ENCODE measurements at regions not wholly inside any gene's neighbourhood (a gene's known extent, or its start where the extent isn't known, plus 50 kb on each side); places are given as distances from the start of the nearest gene placed in this dataset.
"Not testable (repeated sequence)": the region's sequence is repeated elsewhere in the genome, so short reads cannot be mapped to it uniquely, and the experiment has no call there.

DNA sequence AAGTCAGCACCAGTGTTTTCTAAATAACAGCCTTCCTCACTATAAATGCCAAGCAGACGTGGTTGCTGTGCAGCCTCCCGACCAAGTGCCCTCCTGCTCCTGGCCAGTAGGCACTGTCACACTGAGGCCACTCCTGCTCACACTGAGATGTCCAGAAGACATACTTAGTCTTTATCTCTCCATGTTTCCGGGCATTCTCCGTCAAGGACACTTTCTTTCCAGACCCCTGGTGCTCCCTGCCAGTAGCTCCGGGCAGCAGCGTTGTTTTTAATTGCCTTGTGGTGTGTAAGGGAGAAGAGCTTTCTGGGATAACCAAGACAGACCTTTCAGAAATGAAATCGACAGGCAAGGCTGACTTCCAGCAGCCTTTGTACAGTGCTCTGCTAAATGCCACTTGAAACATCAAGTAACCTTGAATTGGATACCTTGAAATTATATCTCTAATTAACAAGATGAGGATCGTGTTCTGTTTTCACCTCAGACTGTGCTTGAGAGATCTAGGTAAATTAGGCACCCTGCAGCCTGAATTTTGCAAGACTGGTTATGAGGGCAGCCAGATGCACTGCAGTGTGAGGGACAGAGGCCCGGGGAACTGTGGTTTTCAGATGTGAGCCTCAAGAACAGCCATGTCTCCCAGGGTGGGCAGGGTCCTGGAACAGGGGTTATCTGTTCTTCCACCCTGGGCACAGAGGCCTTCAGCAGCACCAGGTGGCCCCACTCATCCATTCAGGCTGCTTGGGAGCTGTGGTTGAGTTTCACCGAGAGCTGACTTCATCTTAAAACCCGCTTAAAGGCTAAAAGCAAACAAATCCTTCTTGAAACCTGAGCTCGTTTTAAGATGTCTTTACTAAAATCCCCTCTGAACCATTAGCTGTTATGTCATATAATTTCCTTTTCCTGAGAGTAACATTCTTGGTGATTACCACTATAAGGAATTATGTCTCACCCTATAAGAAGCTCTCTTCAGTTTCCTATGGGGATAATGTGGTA is 105.5 kb upstream of the IL12A start:
- peak overlapping the region; percentile 54 for H3K27ac ChIP-seq
- H3K27me3 ChIP-seq (ENCODE audit: low read depth) = no peaks in the 10 kb centered on the region
- TF ChIP-seq, protein P1, sequence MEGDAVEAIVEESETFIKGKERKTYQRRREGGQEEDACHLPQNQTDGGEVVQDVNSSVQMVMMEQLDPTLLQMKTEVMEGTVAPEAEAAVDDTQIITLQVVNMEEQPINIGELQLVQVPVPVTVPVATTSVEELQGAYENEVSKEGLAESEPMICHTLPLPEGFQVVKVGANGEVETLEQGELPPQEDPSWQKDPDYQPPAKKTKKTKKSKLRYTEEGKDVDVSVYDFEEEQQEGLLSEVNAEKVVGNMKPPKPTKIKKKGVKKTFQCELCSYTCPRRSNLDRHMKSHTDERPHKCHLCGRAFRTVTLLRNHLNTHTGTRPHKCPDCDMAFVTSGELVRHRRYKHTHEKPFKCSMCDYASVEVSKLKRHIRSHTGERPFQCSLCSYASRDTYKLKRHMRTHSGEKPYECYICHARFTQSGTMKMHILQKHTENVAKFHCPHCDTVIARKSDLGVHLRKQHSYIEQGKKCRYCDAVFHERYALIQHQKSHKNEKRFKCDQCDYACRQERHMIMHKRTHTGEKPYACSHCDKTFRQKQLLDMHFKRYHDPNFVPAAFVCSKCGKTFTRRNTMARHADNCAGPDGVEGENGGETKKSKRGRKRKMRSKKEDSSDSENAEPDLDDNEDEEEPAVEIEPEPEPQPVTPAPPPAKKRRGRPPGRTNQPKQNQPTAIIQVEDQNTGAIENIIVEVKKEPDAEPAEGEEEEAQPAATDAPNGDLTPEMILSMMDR (IDR thresholded peaks at IDR 0.05) = no peak
- no peak overlapping the region for H3K4me3 ChIP-seq
- H3K36me3 ChIP-seq = no peaks in the 10 kb centered on the region
- intact Hi-C loops (cut with DNase I) = no loop called here
- no peaks in the 10 kb centered on the region for H3K9me3 ChIP-seq
- H3K4me1 ChIP-seq = peaks cover 19% of the 10 kb centered on the region
- DNase-seq (no peak), ATAC-seq (peak; percentile 59 to 65)

DNA sequence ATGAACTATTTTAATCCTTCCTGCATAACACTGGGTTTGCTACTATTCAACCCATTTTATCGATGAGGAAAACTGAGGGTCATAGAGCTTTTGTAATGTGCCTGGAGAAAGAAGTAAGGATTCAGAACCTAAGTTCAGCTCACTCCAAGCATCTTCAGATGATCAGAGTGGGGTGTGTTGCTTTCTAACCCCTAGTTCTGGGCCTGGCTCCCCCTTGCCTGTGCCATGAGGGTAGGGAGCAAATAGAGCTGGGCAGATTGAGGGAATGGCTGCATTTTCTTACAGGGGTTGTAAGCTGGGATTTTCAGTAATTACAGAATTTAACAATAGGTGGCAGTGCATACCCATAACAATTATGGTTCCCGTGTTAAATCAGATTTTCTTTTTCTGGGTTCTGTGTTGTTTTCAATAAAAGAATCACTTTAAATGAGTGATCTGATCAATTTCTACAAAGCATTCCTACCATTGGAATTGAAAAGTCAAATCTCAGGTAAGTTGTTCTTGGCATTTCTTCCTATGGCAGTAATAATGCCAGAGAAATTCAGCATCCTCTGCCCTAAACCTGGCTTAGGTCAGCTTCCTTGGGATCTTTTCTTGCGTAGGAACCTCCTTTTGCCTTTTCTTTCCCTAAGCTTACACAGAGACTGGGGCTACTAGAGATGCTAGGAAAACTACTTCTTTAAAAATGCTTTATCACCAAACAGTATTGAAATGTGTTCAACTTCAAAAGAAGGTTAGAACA is 103.8 kb upstream of the IL12A start:
- Histone ChIP-seq H3K27ac (no peak overlapping the region), H3K4me1 (peaks cover 19% of the 10 kb centered on the region), H3K9me3 (no peaks in the 10 kb centered on the region), H3K36me3 (no peaks in the 10 kb centered on the region), H3K4me3 (no peak overlapping the region), H3K27me3 (ENCODE audit: low read depth) (no peaks in the 10 kb centered on the region)
- ATAC-seq (peak; percentile 48 to 57), DNase-seq (no peak)
- TF ChIP-seq, protein P1 (IDR thresholded peaks at IDR 0.05) = peak; percentile 56
- intact Hi-C loops (cut with DNase I) = loop anchor here (5.0 kb wide), 1 partner anchor 117 kb away; no protein-coding TSS in a partner anchor

DNA sequence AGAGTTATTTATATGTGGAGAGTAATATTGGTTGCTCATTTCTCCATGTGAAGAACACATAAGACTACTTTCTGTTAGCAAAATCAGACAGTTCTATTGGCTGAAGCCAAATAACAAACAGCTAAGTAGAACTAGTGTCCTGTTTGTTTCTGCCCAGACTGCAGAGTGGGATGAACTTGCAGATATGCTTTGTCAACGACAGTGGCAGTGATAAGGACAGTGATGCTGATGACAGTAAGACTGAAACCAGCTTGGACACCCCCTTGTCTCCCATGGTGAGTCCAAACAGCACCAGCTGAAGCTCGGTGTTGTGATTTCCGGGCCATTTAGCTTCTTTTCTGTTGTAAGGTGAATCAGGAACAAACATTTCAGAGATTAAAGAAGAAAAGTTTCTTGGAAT is 102.6 kb upstream of the IL12A start:
- no peak for ATAC-seq
- intact Hi-C loops (cut with DNase I) = loop anchor here (5.0 kb wide), 1 partner anchor 116 kb away; no protein-coding TSS in a partner anchor
- no peak for DNase-seq
- no peak overlapping the region for H3K4me3 ChIP-seq
- no peaks in the 10 kb centered on the region for H3K9me3 ChIP-seq
- no peaks in the 10 kb centered on the region for H3K36me3 ChIP-seq
- H3K4me1 ChIP-seq = peaks cover 19% of the 10 kb centered on the region
- H3K27me3 ChIP-seq (ENCODE audit: low read depth) = no peaks in the 10 kb centered on the region
- no peak overlapping the region for H3K27ac ChIP-seq
- TF ChIP-seq, protein P1 (IDR thresholded peaks at IDR 0.05) = no peak

DNA sequence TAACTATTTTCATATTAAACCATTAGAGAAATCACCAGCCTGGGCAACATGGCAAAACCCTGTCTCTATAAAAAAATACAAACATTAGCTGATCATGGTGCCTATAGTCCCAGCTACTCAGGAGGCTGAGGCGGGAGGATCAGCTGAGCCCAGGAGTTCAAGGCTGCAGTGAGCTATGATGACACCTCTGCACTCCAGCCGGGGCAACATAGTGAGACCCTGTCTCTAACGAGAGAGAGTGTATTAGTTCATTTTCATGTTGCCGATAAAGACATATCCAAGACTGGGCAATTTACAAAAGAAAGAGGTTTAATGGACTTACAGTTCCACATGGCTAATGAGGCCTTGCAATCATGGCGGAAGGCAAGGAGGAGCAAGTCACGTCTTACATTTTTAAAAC is 102.1 kb upstream of the IL12A start:
- ATAC-seq; H3K27me3 ChIP-seq (ENCODE audit: low read depth); H3K27ac ChIP-seq; H3K4me3 ChIP-seq; H3K36me3 ChIP-seq; DNase-seq; H3K9me3 ChIP-seq: not testable (repeated sequence)
- H3K4me1 ChIP-seq = peaks cover 19% of the 10 kb centered on the region
- intact Hi-C loops (cut with DNase I) = loop anchor here (5.0 kb wide), 1 partner anchor 116 kb away; no protein-coding TSS in a partner anchor

DNA sequence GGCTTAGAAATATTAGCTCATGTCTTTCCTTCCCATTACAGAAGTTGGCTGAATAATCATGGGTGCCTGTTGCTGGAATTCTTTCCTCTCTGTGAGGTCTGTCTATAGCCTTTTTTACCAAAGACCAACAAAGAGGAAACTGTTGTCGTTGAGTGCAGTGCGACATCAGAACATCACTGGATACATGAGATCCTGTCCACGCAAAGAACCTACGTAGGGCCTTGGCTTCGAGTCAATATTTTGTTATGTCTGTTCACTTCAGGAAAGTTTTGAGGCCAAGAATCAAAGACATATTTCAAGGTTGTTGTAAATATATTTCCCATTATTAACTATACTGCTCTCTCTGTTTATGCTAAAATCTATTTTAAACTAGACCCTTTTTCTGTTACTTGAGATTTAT is 101.5 kb upstream of the IL12A start:
- Histone ChIP-seq H3K36me3 (no peaks in the 10 kb centered on the region), H3K4me3 (no peak overlapping the region), H3K27me3 (ENCODE audit: low read depth) (no peaks in the 10 kb centered on the region), H3K9me3 (no peaks in the 10 kb centered on the region), H3K4me1 (peaks cover 18% of the 10 kb centered on the region), H3K27ac (no peak overlapping the region)
- no peak for ATAC-seq
- DNase-seq = no peak
- TF ChIP-seq, protein P1 (IDR thresholded peaks at IDR 0.05) = no peak
- intact Hi-C loops (cut with DNase I) = loop anchor here (5.0 kb wide), 1 partner anchor 115 kb away; no protein-coding TSS in a partner anchor
